BE2C (cell line): ENCODE measurements at regions not wholly inside any gene's neighbourhood (a gene's known extent, or its start where the extent isn't known, plus 50 kb on each side); places are given as distances from the start of the nearest gene placed in this dataset.

Source experiments
- DNase-seq: peaks from one replicate; pipeline ENCODE4 v3.0.0-alpha.2; 2020
- H3K27me3 ChIP-seq: fragments of 250-450 bp; sonication (Bioruptor Pico); 2 replicates; pipeline ENCODE4 v1.5.1; 2020; ENCODE audit warnings: mild to moderate bottlenecking
- H3K36me3 ChIP-seq: fragments of 250-450 bp; sonication (Bioruptor Pico); 2 replicates; pipeline ENCODE4 v1.5.1; 2020; ENCODE audit warnings: mild to moderate bottlenecking
- H3K4me1 ChIP-seq: fragments of 250-450 bp; sonication (Bioruptor Pico); 2 replicates; pipeline ENCODE4 v1.5.1; 2020
- H3K4me3 ChIP-seq: 2 replicates; pipeline ENCODE4 v1.5.1; 2011; ENCODE audit warnings: low read depth, low read length
- H3K9me3 ChIP-seq: fragments of 250-450 bp; sonication (Bioruptor Pico); 2 replicates; pipeline ENCODE4 v1.5.1; 2020
- CTCF ChIP-seq: IDR thresholded peaks from 2 replicates; pipeline ENCODE4 v1.5.1; 2012; ENCODE audit warnings: mild to moderate bottlenecking, low read depth, low read length

- Histone ChIP-seq H3K9me3 (no peaks in the 10 kb centered on the region), H3K36me3 (no peaks in the 10 kb centered on the region), H3K4me1 (no peaks in the 10 kb centered on the region), H3K4me3 (no peak overlapping the region), H3K27me3 (no peaks in the 10 kb centered on the region)
- DNase-seq = no peak
- TF ChIP-seq CTCF = no peak
Measured at GRCh38 chr2:155080373-155080772, 381.9 kb downstream of the KCNJ3 start.

GRCh38 chr2:155070489-155070888 is 372.0 kb downstream of the KCNJ3 start:
- no peak overlapping the region for H3K4me3 ChIP-seq
- DNase-seq = no peak

GRCh38 chr2:155062922-155063258 is 364.4 kb downstream of the KCNJ3 start:
- DNase-seq = no peak
- Histone ChIP-seq H3K9me3 (no peaks in the 10 kb centered on the region), H3K4me3 (no peak overlapping the region), H3K36me3 (no peaks in the 10 kb centered on the region), H3K27me3 (no peaks in the 10 kb centered on the region), H3K4me1 (no peaks in the 10 kb centered on the region)
- TF ChIP-seq CTCF = no peak

More at GRCh38 chr2:155070489-155070888, 372.0 kb downstream of the KCNJ3 start:
- Histone ChIP-seq H3K9me3 (no peaks in the 10 kb centered on the region), H3K36me3 (no peaks in the 10 kb centered on the region), H3K4me1 (no peaks in the 10 kb centered on the region), H3K27me3 (no peaks in the 10 kb centered on the region)
- TF ChIP-seq CTCF = no peak

- no peak for DNase-seq
Measured at GRCh38 chr2:155062250-155062921, 363.9 kb downstream of the KCNJ3 start.

GRCh38 chr2:155060896-155061295 is 362.4 kb downstream of the KCNJ3 start:
- Histone ChIP-seq H3K4me3 (no peak overlapping the region), H3K27me3 (no peaks in the 10 kb centered on the region), H3K9me3 (no peaks in the 10 kb centered on the region), H3K36me3 (no peaks in the 10 kb centered on the region), H3K4me1 (no peaks in the 10 kb centered on the region)
- TF ChIP-seq CTCF = no peak
- DNase-seq = no peak

More at GRCh38 chr2:155062250-155062921, 363.9 kb downstream of the KCNJ3 start:
- H3K4me3 ChIP-seq = no peak overlapping the region
- no peaks in the 10 kb centered on the region for H3K36me3 ChIP-seq
- no peaks in the 10 kb centered on the region for H3K9me3 ChIP-seq
- no peaks in the 10 kb centered on the region for H3K27me3 ChIP-seq
- TF ChIP-seq CTCF = no peak
- no peaks in the 10 kb centered on the region for H3K4me1 ChIP-seq

- no peaks in the 10 kb centered on the region for H3K36me3 ChIP-seq
- no peaks in the 10 kb centered on the region for H3K9me3 ChIP-seq
- TF ChIP-seq CTCF = no peak
- H3K4me1 ChIP-seq = no peaks in the 10 kb centered on the region
- H3K27me3 ChIP-seq = no peaks in the 10 kb centered on the region
- H3K4me3 ChIP-seq = no peak overlapping the region
- no peak for DNase-seq
Measured at GRCh38 chr2:155054712-155055111, 356.2 kb downstream of the KCNJ3 start.
